ENCODE measurements at regions not wholly inside any gene's neighbourhood (a gene's known extent, or its start where the extent isn't known, plus 50 kb on each side); places are given as distances from the start of the nearest gene placed in this dataset.
"Not testable (repeated sequence)": the region's sequence is repeated elsewhere in the genome, so short reads cannot be mapped to it uniquely, and the experiment has no call there.

- Histone ChIP-seq H2AFZ (ENCODE audit: low read depth, low read length, severe bottlenecking) (no peak overlapping the region), H3K27me3 (ENCODE audit: low read length) (no peaks in the 10 kb centered on the region), H3K4me2 (ENCODE audit: low read depth, low read length, poor library complexity, severe bottlenecking) (no peak overlapping the region), H3K79me2 (ENCODE audit: insufficient read depth, low read length) (no peaks in the 10 kb centered on the region), H3K9ac (ENCODE audit: low read length) (no peak overlapping the region), H3K9me2 (replicated peaks; ENCODE audit: insufficient read depth, low read length) (no peaks in the 10 kb centered on the region), H3K9me3 (ENCODE audit: insufficient read depth, low read length) (no peaks in the 10 kb centered on the region), H3K36me3 (ENCODE audit: low read length) (no peaks in the 10 kb centered on the region), H3F3A (ENCODE audit: insufficient read depth) (no peaks in the 10 kb centered on the region), H3K4me3 (ENCODE audit: insufficient read depth, low read length, poor library complexity, severe bottlenecking) (no peak overlapping the region), H4K20me1 (ENCODE audit: low read depth, low read length) (no peaks in the 10 kb centered on the region), H3K27ac (ENCODE audit: low read depth, low read length) (no peak overlapping the region)
- TF ChIP-seq CTCF (IDR thresholded peaks at IDR 0.05; ENCODE audit: insufficient read depth, low read length, poor library complexity, severe bottlenecking) = no peak
- no peak for TF ChIP-seq EZH2phosphoT487 (conservative IDR thresholded peaks at IDR 0.05; ENCODE audit: low read length)
Observed at GRCh38 chr17:77049440-77049839, 91.3 kb upstream of the SEC14L1 start.

- H3K9ac ChIP-seq (ENCODE audit: low read length); H4K20me1 ChIP-seq (ENCODE audit: low read depth, low read length); H3K79me2 ChIP-seq (ENCODE audit: insufficient read depth, low read length); H3K4me2 ChIP-seq (ENCODE audit: low read depth, low read length, poor library complexity, severe bottlenecking); H3F3A ChIP-seq (ENCODE audit: insufficient read depth); H3K27ac ChIP-seq (ENCODE audit: low read depth, low read length); H3K9me2 ChIP-seq (replicated peaks; ENCODE audit: insufficient read depth, low read length); H2AFZ ChIP-seq (ENCODE audit: low read depth, low read length, severe bottlenecking); H3K4me3 ChIP-seq (ENCODE audit: insufficient read depth, low read length, poor library complexity, severe bottlenecking); H3K9me3 ChIP-seq (ENCODE audit: insufficient read depth, low read length); H3K36me3 ChIP-seq (ENCODE audit: low read length); H3K27me3 ChIP-seq (ENCODE audit: low read length): not testable (repeated sequence)
Observed at GRCh38 chr17:77050901-77051300, 89.9 kb upstream of the SEC14L1 start.

GRCh38 chr17:77054936-77055335 is 85.8 kb upstream of the SEC14L1 start:
- no peaks in the 10 kb centered on the region for H3K79me2 ChIP-seq (ENCODE audit: insufficient read depth, low read length)
- no peaks in the 10 kb centered on the region for H3F3A ChIP-seq (ENCODE audit: insufficient read depth)
- no peaks in the 10 kb centered on the region for H4K20me1 ChIP-seq (ENCODE audit: low read depth, low read length)
- H3K27ac ChIP-seq (ENCODE audit: low read depth, low read length) = no peak overlapping the region
- no peaks in the 10 kb centered on the region for H3K9me2 ChIP-seq (replicated peaks; ENCODE audit: insufficient read depth, low read length)
- H3K27me3 ChIP-seq (ENCODE audit: low read length) = no peaks in the 10 kb centered on the region
- H3K4me3 ChIP-seq (ENCODE audit: insufficient read depth, low read length, poor library complexity, severe bottlenecking) = no peak overlapping the region
- no peak overlapping the region for H3K4me2 ChIP-seq (ENCODE audit: low read depth, low read length, poor library complexity, severe bottlenecking)
- TF ChIP-seq EZH2phosphoT487 (conservative IDR thresholded peaks at IDR 0.05; ENCODE audit: low read length) (no peak), CTCF (IDR thresholded peaks at IDR 0.05; ENCODE audit: insufficient read depth, low read length, poor library complexity, severe bottlenecking) (no peak)
- no peak overlapping the region for H2AFZ ChIP-seq (ENCODE audit: low read depth, low read length, severe bottlenecking)
- no peaks in the 10 kb centered on the region for H3K36me3 ChIP-seq (ENCODE audit: low read length)
- no peak overlapping the region for H3K9ac ChIP-seq (ENCODE audit: low read length)
- H3K9me3 ChIP-seq (ENCODE audit: insufficient read depth, low read length) = no peaks in the 10 kb centered on the region

GRCh38 chr17:77055453-77055852 is 85.3 kb upstream of the SEC14L1 start:
- no peak overlapping the region for H3K4me3 ChIP-seq (ENCODE audit: insufficient read depth, low read length, poor library complexity, severe bottlenecking)
- no peaks in the 10 kb centered on the region for H4K20me1 ChIP-seq (ENCODE audit: low read depth, low read length)
- H3K9me2 ChIP-seq (replicated peaks; ENCODE audit: insufficient read depth, low read length) = no peaks in the 10 kb centered on the region
- H3K9ac ChIP-seq (ENCODE audit: low read length) = no peak overlapping the region
- H3K79me2 ChIP-seq (ENCODE audit: insufficient read depth, low read length) = no peaks in the 10 kb centered on the region
- H3K27me3 ChIP-seq (ENCODE audit: low read length) = no peaks in the 10 kb centered on the region
- no peak overlapping the region for H2AFZ ChIP-seq (ENCODE audit: low read depth, low read length, severe bottlenecking)
- no peak overlapping the region for H3K27ac ChIP-seq (ENCODE audit: low read depth, low read length)
- no peaks in the 10 kb centered on the region for H3F3A ChIP-seq (ENCODE audit: insufficient read depth)
- no peaks in the 10 kb centered on the region for H3K9me3 ChIP-seq (ENCODE audit: insufficient read depth, low read length)
- no peaks in the 10 kb centered on the region for H3K36me3 ChIP-seq (ENCODE audit: low read length)
- H3K4me2 ChIP-seq (ENCODE audit: low read depth, low read length, poor library complexity, severe bottlenecking) = no peak overlapping the region
- TF ChIP-seq EZH2phosphoT487 (conservative IDR thresholded peaks at IDR 0.05; ENCODE audit: low read length) (no peak), CTCF (IDR thresholded peaks at IDR 0.05; ENCODE audit: insufficient read depth, low read length, poor library complexity, severe bottlenecking) (no peak)

Measured in SU-DHL-6 (cell line).